Thyroid gland (tissue), 4 donors: ENCODE measurements at regions not wholly inside any gene's neighbourhood (a gene's known extent, or its start where the extent isn't known, plus 50 kb on each side); places are given as distances from the start of the nearest gene placed in this dataset.

Experiments used
- CTCF ChIP-seq, 6 experiments: fragments of 200-600 bp in 3 of 6; fragments of 450-650 bp in 3 of 6; sonication (generic) in 3 of 6; IDR thresholded peaks; one replicate each; pipeline ENCODE4 v1.5.1; 2016 to 2019; ENCODE audit warnings: antibody characterized with exemption in 6 of 6, mild to moderate bottlenecking in 2 of 6, inconsistent platforms in 1 of 6, moderate library complexity in 1 of 6
- POLR2A ChIP-seq, 2 donors: fragments of 450-650 bp; IDR thresholded peaks; one replicate each; pipeline ENCODE4 v1.6.1; 2017; ENCODE audit warnings: antibody characterized with exemption in 2 of 2, mild to moderate bottlenecking in 2 of 2, moderate library complexity in 1 of 2

GRCh38 chr13:50651922-50652321 is 191.6 kb downstream of the DLEU7 start:
- TF ChIP-seq CTCF (IDR thresholded peaks at IDR 0.05) (no peak), POLR2A (IDR thresholded peaks at IDR 0.05) (no peak)
